Cardiac muscle cell (in vitro differentiated cells and primary cell): ENCODE measurements at regions not wholly inside any gene's neighbourhood (a gene's known extent, or its start where the extent isn't known, plus 50 kb on each side); places are given as distances from the start of the nearest gene placed in this dataset.
A peak's percentile ranks its signal among the peaks of the same experiment; 100 is the strongest.

Experiments
- DNase-seq, 2 donors: peaks; one replicate each; pipeline versions ENCODE4 v3.0.0 to v3.0.0-alpha.2; 2010 to 2017; ENCODE audit warnings: low read depth in 1 of 2, low spot score in 1 of 2
- H3K27ac ChIP-seq: fragments of 200-600 bp; sonication (generic); 2 replicates; pipeline ENCODE4 v1.5.1; 2016
- H3K27me3 ChIP-seq: fragments of 200-600 bp; sonication (generic); 2 replicates; pipeline ENCODE4 v1.6.0; 2016; ENCODE audit warnings: control low read depth
- H3K36me3 ChIP-seq: fragments of 200-600 bp; sonication (generic); 2 replicates; pipeline ENCODE4 v1.5.1; 2016; ENCODE audit warnings: control low read depth
- H3K4me1 ChIP-seq: fragments of 200-600 bp; sonication (generic); 2 replicates; pipeline ENCODE4 v1.8.1; 2017; ENCODE audit warnings: low read depth, mild to moderate bottlenecking, mixed run types
- H3K4me3 ChIP-seq: fragments of 200-600 bp; sonication (generic); 2 replicates; pipeline ENCODE4 v1.5.1; 2016; ENCODE audit warnings: mild to moderate bottlenecking
- H3K9me3 ChIP-seq: fragments of 200-600 bp; sonication (generic); 2 replicates; pipeline ENCODE4 v1.5.1; 2017; ENCODE audit warnings: low read depth, mild to moderate bottlenecking, control low read depth
- CTCF ChIP-seq: IDR thresholded peaks from 2 replicates; pipeline ENCODE4 v1.5.1; 2012; ENCODE audit warnings: low read depth, mild to moderate bottlenecking, low read length

- no peak for TF ChIP-seq CTCF
- no peak for DNase-seq
- H3K9me3 ChIP-seq = no peaks in the 10 kb centered on the region
- no peaks in the 10 kb centered on the region for H3K4me1 ChIP-seq
- no peaks in the 10 kb centered on the region for H3K27me3 ChIP-seq
- no peaks in the 10 kb centered on the region for H3K36me3 ChIP-seq
- H3K4me3 ChIP-seq = no peak overlapping the region
- H3K27ac ChIP-seq = no peak overlapping the region
Observed at GRCh38 chr2:181218401-181218821, 238.0 kb downstream of the UBE2E3 start.

GRCh38 chr2:181223234-181223633 lies 234.0 kb upstream of the ITGA4 start:
- Histone ChIP-seq H3K9me3 (no peaks in the 10 kb centered on the region), H3K27ac (no peak overlapping the region), H3K36me3 (no peaks in the 10 kb centered on the region), H3K27me3 (no peaks in the 10 kb centered on the region), H3K4me3 (no peak overlapping the region), H3K4me1 (no peaks in the 10 kb centered on the region)
- TF ChIP-seq CTCF = no peak
- DNase-seq = no peak

GRCh38 chr2:181224866-181225265 lies 232.3 kb upstream of the ITGA4 start:
- Histone ChIP-seq H3K4me3 (no peak overlapping the region), H3K4me1 (no peaks in the 10 kb centered on the region), H3K27me3 (no peaks in the 10 kb centered on the region), H3K36me3 (no peaks in the 10 kb centered on the region), H3K9me3 (no peaks in the 10 kb centered on the region), H3K27ac (no peak overlapping the region)
- no peak for DNase-seq
- TF ChIP-seq CTCF = no peak

GRCh38 chr2:181228661-181229060 lies 228.5 kb upstream of the ITGA4 start:
- H3K27me3 ChIP-seq = no peaks in the 10 kb centered on the region
- no peaks in the 10 kb centered on the region for H3K9me3 ChIP-seq
- peaks cover 1% of the 10 kb centered on the region for H3K4me1 ChIP-seq
- H3K36me3 ChIP-seq = no peaks in the 10 kb centered on the region
- DNase-seq = no peak
- TF ChIP-seq CTCF = no peak
- H3K4me3 ChIP-seq = no peak overlapping the region
- H3K27ac ChIP-seq = no peak overlapping the region

- H3K27me3 ChIP-seq = no peaks in the 10 kb centered on the region
- H3K36me3 ChIP-seq = no peaks in the 10 kb centered on the region
- no peak overlapping the region for H3K4me3 ChIP-seq
- TF ChIP-seq CTCF = no peak
- H3K9me3 ChIP-seq = no peaks in the 10 kb centered on the region
- DNase-seq = no peak
- H3K27ac ChIP-seq = no peak overlapping the region
- peaks cover 10% of the 10 kb centered on the region for H3K4me1 ChIP-seq
Observed at GRCh38 chr2:181231151-181231550, 226.0 kb upstream of the ITGA4 start.

- DNase-seq = peak in 1 of 2 donors; percentile 25
Observed at GRCh38 chr2:181231886-181232621, 225.1 kb upstream of the ITGA4 start.

More at GRCh38 chr2:181231886-181232621, 225.1 kb upstream of the ITGA4 start:
- no peak for TF ChIP-seq CTCF
- no peaks in the 10 kb centered on the region for H3K36me3 ChIP-seq
- no peak overlapping the region for H3K4me3 ChIP-seq
- no peak overlapping the region for H3K27ac ChIP-seq
- no peaks in the 10 kb centered on the region for H3K9me3 ChIP-seq
- no peaks in the 10 kb centered on the region for H3K27me3 ChIP-seq
- H3K4me1 ChIP-seq = peaks cover 10% of the 10 kb centered on the region
